ENCODE measurements at regions not wholly inside any gene's neighbourhood (a gene's known extent, or its start where the extent isn't known, plus 50 kb on each side); places are given as distances from the start of the nearest gene placed in this dataset.

- Histone ChIP-seq H3K4me3 (ENCODE audit: low read length in 2 of 2) (peak overlapping the region; percentile 57 to 60), H3K27ac (ENCODE audit: low read depth in 1 of 2, low read length in 2 of 2) (no peak overlapping the region), H3K27me3 (ENCODE audit: control insufficient read depth in 1 of 2, insufficient read depth in 2 of 2, low read length in 1 of 2) (no peaks in the 10 kb centered on the region), H3K36me3 (ENCODE audit: control insufficient read depth in 1 of 2, insufficient read depth in 2 of 2, low read length in 1 of 2) (no peaks in the 10 kb centered on the region), H3K4me1 (ENCODE audit: control insufficient read depth in 1 of 2, insufficient read depth in 2 of 2, low read length in 2 of 2) (peaks cover 0 to 1% of the 10 kb centered on the region in 2 donors), H3K9me3 (ENCODE audit: control insufficient read depth, low read length) (no peaks in the 10 kb centered on the region)
- intact Hi-C loops (cut with DNase I) = loop anchor here in 1 of 2 donors (5.0 kb wide), 2 partner anchors 47 to 108 kb away; partner anchors contain the start of gene SPRY1
- DNase-seq (peak; percentile 75 to 85), ATAC-seq (ENCODE audit: low FRiP score) (peak; percentile 78)
- WGBS, 2 donors = 1 to 2% methylated on average over 42 to 58 of the region's 58 CpGs
Observed at GRCh38 chr4:123505095-123506010, 108.8 kb downstream of the SPRY1 start.

- H3K9me3 ChIP-seq (ENCODE audit: control insufficient read depth, low read length) = no peaks in the 10 kb centered on the region
- no peak overlapping the region for H3K27ac ChIP-seq (ENCODE audit: low read depth in 1 of 2, low read length in 2 of 2)
- no peak for DNase-seq
- H3K36me3 ChIP-seq (ENCODE audit: control insufficient read depth in 1 of 2, insufficient read depth in 2 of 2, low read length in 1 of 2) = no peaks in the 10 kb centered on the region
- intact Hi-C loops (cut with DNase I) = loop anchor here in 1 of 2 donors (5.0 kb wide), 2 partner anchors 46 to 109 kb away; partner anchors contain the start of gene SPRY1
- peaks cover 0 to 1% of the 10 kb centered on the region in 2 donors for H3K4me1 ChIP-seq (ENCODE audit: control insufficient read depth in 1 of 2, insufficient read depth in 2 of 2, low read length in 2 of 2)
- H3K27me3 ChIP-seq (ENCODE audit: control insufficient read depth in 1 of 2, insufficient read depth in 2 of 2, low read length in 1 of 2) = no peaks in the 10 kb centered on the region
- peak overlapping the region; percentile 49 to 60 for H3K4me3 ChIP-seq (ENCODE audit: low read length in 2 of 2)
- 43 to 47% methylated on average over 17 of the region's 17 CpGs for WGBS, 2 donors
- ATAC-seq (ENCODE audit: low FRiP score) = no peak
Observed at GRCh38 chr4:123506011-123506695, 109.6 kb downstream of the SPRY1 start.

GRCh38 chr4:123507376-123507775 lies 110.8 kb downstream of the SPRY1 start:
- 65 to 66% methylated on average over 2 of the region's 2 CpGs for WGBS, 2 donors

GRCh38 chr4:123510221-123510620 lies 113.6 kb downstream of the SPRY1 start:
- Histone ChIP-seq H3K4me3 (ENCODE audit: low read length in 2 of 2) (no peak overlapping the region), H3K36me3 (ENCODE audit: control insufficient read depth in 1 of 2, insufficient read depth in 2 of 2, low read length in 1 of 2) (no peaks in the 10 kb centered on the region), H3K27me3 (ENCODE audit: control insufficient read depth in 1 of 2, insufficient read depth in 2 of 2, low read length in 1 of 2) (no peaks in the 10 kb centered on the region), H3K9me3 (ENCODE audit: control insufficient read depth, low read length) (no peaks in the 10 kb centered on the region), H3K27ac (ENCODE audit: low read depth in 1 of 2, low read length in 2 of 2) (no peak overlapping the region), H3K4me1 (ENCODE audit: control insufficient read depth in 1 of 2, insufficient read depth in 2 of 2, low read length in 2 of 2) (no peaks in the 10 kb centered on the region)
- intact Hi-C loops (cut with DNase I) = no loop called here
- 97 to 98% methylated on average over 3 of the region's 3 CpGs for WGBS, 2 donors
- no peak for DNase-seq
- no peak for ATAC-seq (ENCODE audit: low FRiP score)

More at GRCh38 chr4:123507376-123507775, 110.8 kb downstream of the SPRY1 start:
- no peaks in the 10 kb centered on the region for H3K36me3 ChIP-seq (ENCODE audit: control insufficient read depth in 1 of 2, insufficient read depth in 2 of 2, low read length in 1 of 2)
- no peaks in the 10 kb centered on the region for H3K27me3 ChIP-seq (ENCODE audit: control insufficient read depth in 1 of 2, insufficient read depth in 2 of 2, low read length in 1 of 2)
- DNase-seq (no peak), ATAC-seq (ENCODE audit: low FRiP score) (no peak)
- H3K27ac ChIP-seq (ENCODE audit: low read depth in 1 of 2, low read length in 2 of 2) = no peak overlapping the region
- H3K9me3 ChIP-seq (ENCODE audit: control insufficient read depth, low read length) = no peaks in the 10 kb centered on the region
- intact Hi-C loops (cut with DNase I) = loop anchor here in 1 of 2 donors (5.0 kb wide), 2 partner anchors 45 to 110 kb away; partner anchors contain the start of gene SPRY1
- no peak overlapping the region for H3K4me3 ChIP-seq (ENCODE audit: low read length in 2 of 2)
- H3K4me1 ChIP-seq (ENCODE audit: control insufficient read depth in 1 of 2, insufficient read depth in 2 of 2, low read length in 2 of 2) = peaks cover 0 to 1% of the 10 kb centered on the region in 2 donors

GRCh38 chr4:123510659-123511058 lies 114.1 kb downstream of the SPRY1 start:
- H3K4me3 ChIP-seq (ENCODE audit: low read length in 2 of 2) = no peak overlapping the region
- no peaks in the 10 kb centered on the region for H3K4me1 ChIP-seq (ENCODE audit: control insufficient read depth in 1 of 2, insufficient read depth in 2 of 2, low read length in 2 of 2)
- no peaks in the 10 kb centered on the region for H3K36me3 ChIP-seq (ENCODE audit: control insufficient read depth in 1 of 2, insufficient read depth in 2 of 2, low read length in 1 of 2)
- 89 to 92% methylated on average over 3 of the region's 3 CpGs for WGBS, 2 donors
- ATAC-seq (ENCODE audit: low FRiP score) (no peak), DNase-seq (no peak)
- H3K27me3 ChIP-seq (ENCODE audit: control insufficient read depth in 1 of 2, insufficient read depth in 2 of 2, low read length in 1 of 2) = no peaks in the 10 kb centered on the region
- no peak overlapping the region for H3K27ac ChIP-seq (ENCODE audit: low read depth in 1 of 2, low read length in 2 of 2)
- intact Hi-C loops (cut with DNase I) = no loop called here
- no peaks in the 10 kb centered on the region for H3K9me3 ChIP-seq (ENCODE audit: control insufficient read depth, low read length)

GRCh38 chr4:123516576-123516975 lies 120.0 kb downstream of the SPRY1 start:
- H3K4me1 ChIP-seq (ENCODE audit: control insufficient read depth in 1 of 2, insufficient read depth in 2 of 2, low read length in 2 of 2) = no peaks in the 10 kb centered on the region
- no peaks in the 10 kb centered on the region for H3K27me3 ChIP-seq (ENCODE audit: control insufficient read depth in 1 of 2, insufficient read depth in 2 of 2, low read length in 1 of 2)
- ATAC-seq (ENCODE audit: low FRiP score) = no peak
- H3K27ac ChIP-seq (ENCODE audit: low read depth in 1 of 2, low read length in 2 of 2) = no peak overlapping the region
- intact Hi-C loops (cut with DNase I) = no loop called here
- no peak overlapping the region for H3K4me3 ChIP-seq (ENCODE audit: low read length in 2 of 2)
- H3K36me3 ChIP-seq (ENCODE audit: control insufficient read depth in 1 of 2, insufficient read depth in 2 of 2, low read length in 1 of 2) = no peaks in the 10 kb centered on the region
- DNase-seq = no peak
- H3K9me3 ChIP-seq (ENCODE audit: control insufficient read depth, low read length) = no peaks in the 10 kb centered on the region
- WGBS, 2 donors = 13 to 23% methylated on average over 3 of the region's 3 CpGs

- Histone ChIP-seq H3K27me3 (ENCODE audit: control insufficient read depth in 1 of 2, insufficient read depth in 2 of 2, low read length in 1 of 2) (no peaks in the 10 kb centered on the region), H3K27ac (ENCODE audit: low read depth in 1 of 2, low read length in 2 of 2) (no peak overlapping the region), H3K36me3 (ENCODE audit: control insufficient read depth in 1 of 2, insufficient read depth in 2 of 2, low read length in 1 of 2) (no peaks in the 10 kb centered on the region), H3K9me3 (ENCODE audit: control insufficient read depth, low read length) (no peaks in the 10 kb centered on the region), H3K4me1 (ENCODE audit: control insufficient read depth in 1 of 2, insufficient read depth in 2 of 2, low read length in 2 of 2) (no peaks in the 10 kb centered on the region), H3K4me3 (ENCODE audit: low read length in 2 of 2) (no peak overlapping the region)
- ATAC-seq (ENCODE audit: low FRiP score) = no peak
- intact Hi-C loops (cut with DNase I) = no loop called here
- DNase-seq = no peak
- WGBS, 2 donors = 69% methylated on average over 3 of the region's 3 CpGs
Observed at GRCh38 chr4:123517176-123517575, 120.6 kb downstream of the SPRY1 start.

- no peak for ATAC-seq (ENCODE audit: low FRiP score)
- H3K4me1 ChIP-seq (ENCODE audit: control insufficient read depth in 1 of 2, insufficient read depth in 2 of 2, low read length in 2 of 2) = no peaks in the 10 kb centered on the region
- H3K36me3 ChIP-seq (ENCODE audit: control insufficient read depth in 1 of 2, insufficient read depth in 2 of 2, low read length in 1 of 2) = no peaks in the 10 kb centered on the region
- no peak overlapping the region for H3K27ac ChIP-seq (ENCODE audit: low read depth in 1 of 2, low read length in 2 of 2)
- H3K4me3 ChIP-seq (ENCODE audit: low read length in 2 of 2) = no peak overlapping the region
- H3K27me3 ChIP-seq (ENCODE audit: control insufficient read depth in 1 of 2, insufficient read depth in 2 of 2, low read length in 1 of 2) = no peaks in the 10 kb centered on the region
- 94 to 99% methylated on average over 3 of the region's 3 CpGs for WGBS, 2 donors
- DNase-seq = no peak
- intact Hi-C loops (cut with DNase I) = no loop called here
- no peaks in the 10 kb centered on the region for H3K9me3 ChIP-seq (ENCODE audit: control insufficient read depth, low read length)
Observed at GRCh38 chr4:123517971-123518370, 121.4 kb downstream of the SPRY1 start.

Measured in aorta (tissue), 5 donors.